ENCODE measurements at regions not wholly inside any gene's neighbourhood (a gene's known extent, or its start where the extent isn't known, plus 50 kb on each side); places are given as distances from the start of the nearest gene placed in this dataset.

GRCh38 chr2:147348931-147349555, 495.8 kb upstream of the ACVR2A start:
- no peaks in the 10 kb centered on the region for H3K4me1 ChIP-seq (ENCODE audit: control insufficient read depth, insufficient read depth, low read length)
- DNase-seq (ENCODE audit: low read depth, low spot score), result no peak
- no peaks in the 10 kb centered on the region for H3K36me3 ChIP-seq (ENCODE audit: control insufficient read depth, insufficient read depth, low read length)
- TF ChIP-seq, protein P1, sequence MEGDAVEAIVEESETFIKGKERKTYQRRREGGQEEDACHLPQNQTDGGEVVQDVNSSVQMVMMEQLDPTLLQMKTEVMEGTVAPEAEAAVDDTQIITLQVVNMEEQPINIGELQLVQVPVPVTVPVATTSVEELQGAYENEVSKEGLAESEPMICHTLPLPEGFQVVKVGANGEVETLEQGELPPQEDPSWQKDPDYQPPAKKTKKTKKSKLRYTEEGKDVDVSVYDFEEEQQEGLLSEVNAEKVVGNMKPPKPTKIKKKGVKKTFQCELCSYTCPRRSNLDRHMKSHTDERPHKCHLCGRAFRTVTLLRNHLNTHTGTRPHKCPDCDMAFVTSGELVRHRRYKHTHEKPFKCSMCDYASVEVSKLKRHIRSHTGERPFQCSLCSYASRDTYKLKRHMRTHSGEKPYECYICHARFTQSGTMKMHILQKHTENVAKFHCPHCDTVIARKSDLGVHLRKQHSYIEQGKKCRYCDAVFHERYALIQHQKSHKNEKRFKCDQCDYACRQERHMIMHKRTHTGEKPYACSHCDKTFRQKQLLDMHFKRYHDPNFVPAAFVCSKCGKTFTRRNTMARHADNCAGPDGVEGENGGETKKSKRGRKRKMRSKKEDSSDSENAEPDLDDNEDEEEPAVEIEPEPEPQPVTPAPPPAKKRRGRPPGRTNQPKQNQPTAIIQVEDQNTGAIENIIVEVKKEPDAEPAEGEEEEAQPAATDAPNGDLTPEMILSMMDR (IDR thresholded peaks at IDR 0.05), result no peak
- TF ChIP-seq TCF7L2 (IDR thresholded peaks at IDR 0.05; ENCODE audit: low read depth, low read length) (no peak), POLR2AphosphoS5 (IDR thresholded peaks at IDR 0.05; ENCODE audit: low read depth, low read length) (no peak), REST (IDR thresholded peaks at IDR 0.05; ENCODE audit: insufficient read depth in 1 of 2, low read depth in 2 of 2, low read length in 1 of 2) (no peak), SIN3A (IDR thresholded peaks at IDR 0.05; ENCODE audit: borderline replicate concordance, insufficient read depth, low read depth, low read length) (no peak)
- intact Hi-C loops (cut with micrococcal nuclease; ENCODE audit: unreplicated experiment), result no loop called here
- CTCF ChIA-PET, result no interaction called here
- no peak overlapping the region for H3K4me3 ChIP-seq (ENCODE audit: low read depth in 2 of 2, low read length in 2 of 2)
- ATAC-seq, result no peak
- H3K27ac ChIP-seq (ENCODE audit: low read length), result no peak overlapping the region
- H3K27me3 ChIP-seq (ENCODE audit: control insufficient read depth, insufficient read depth, low read length), result no peaks in the 10 kb centered on the region
- BruUV-seq (replicated peaks), result no TSS peak
- no peaks in the 10 kb centered on the region; the same call in 1 of the 2 replicates for H3K9me3 ChIP-seq (ENCODE audit: control insufficient read depth, insufficient read depth, low read depth, low read length)
- in situ Hi-C loops (cut with HindIII; ENCODE audit: low pct_unique_long_range_greater_than_20kb, low sequenced_read_pairs), result no loop called here
- POLR2A ChIA-PET, result no interaction called here

DNA sequence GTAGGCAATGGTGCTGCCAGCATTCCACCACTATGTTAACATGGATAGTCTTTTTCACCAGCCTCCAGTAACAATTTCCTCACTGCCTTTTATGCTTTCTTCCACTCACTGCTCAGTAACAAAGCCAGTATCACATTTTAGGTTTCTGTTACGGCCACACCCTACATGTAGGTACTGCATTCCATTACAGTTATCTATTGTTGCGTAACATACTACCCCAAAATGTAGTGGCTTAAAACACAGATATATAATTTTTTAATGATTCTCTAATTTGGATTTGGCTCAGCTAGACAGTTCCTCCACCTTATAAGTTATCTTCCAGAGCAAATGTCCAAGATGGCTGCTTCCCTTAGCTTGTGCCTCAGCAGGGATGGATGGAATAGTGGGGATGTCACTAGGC, 498.7 kb upstream of the ACVR2A start:
- H3K36me3 ChIP-seq (ENCODE audit: control insufficient read depth, insufficient read depth, low read length), result no peaks in the 10 kb centered on the region
- in situ Hi-C loops (cut with HindIII; ENCODE audit: low pct_unique_long_range_greater_than_20kb, low sequenced_read_pairs) (no loop called here), intact Hi-C loops (cut with micrococcal nuclease; ENCODE audit: unreplicated experiment) (loop anchor here (1.0 kb wide), 1 partner anchor 8 kb away; no protein-coding TSS in a partner anchor)
- ATAC-seq, result no peak
- TF ChIP-seq, protein P1 (IDR thresholded peaks at IDR 0.05), result no peak
- TF ChIP-seq SIN3A (IDR thresholded peaks at IDR 0.05; ENCODE audit: borderline replicate concordance, insufficient read depth, low read depth, low read length), result no peak
- H3K27me3 ChIP-seq (ENCODE audit: control insufficient read depth, insufficient read depth, low read length), result no peaks in the 10 kb centered on the region
- BruUV-seq (replicated peaks), result no TSS peak
- no peak overlapping the region for H3K27ac ChIP-seq (ENCODE audit: low read length)
- no peaks in the 10 kb centered on the region; the same call in 1 of the 2 replicates for H3K9me3 ChIP-seq (ENCODE audit: control insufficient read depth, insufficient read depth, low read depth, low read length)
- no peak for DNase-seq (ENCODE audit: low read depth, low spot score)
- H3K4me1 ChIP-seq (ENCODE audit: control insufficient read depth, insufficient read depth, low read length), result no peaks in the 10 kb centered on the region
- ChIA-PET POLR2A (no interaction called here), CTCF (no interaction called here)
- no peak overlapping the region for H3K4me3 ChIP-seq (ENCODE audit: low read depth in 2 of 2, low read length in 2 of 2)
